ENCODE measurements at regions not wholly inside any gene's neighbourhood (a gene's known extent, or its start where the extent isn't known, plus 50 kb on each side); places are given as distances from the start of the nearest gene placed in this dataset.

- TF ChIP-seq, protein P1, sequence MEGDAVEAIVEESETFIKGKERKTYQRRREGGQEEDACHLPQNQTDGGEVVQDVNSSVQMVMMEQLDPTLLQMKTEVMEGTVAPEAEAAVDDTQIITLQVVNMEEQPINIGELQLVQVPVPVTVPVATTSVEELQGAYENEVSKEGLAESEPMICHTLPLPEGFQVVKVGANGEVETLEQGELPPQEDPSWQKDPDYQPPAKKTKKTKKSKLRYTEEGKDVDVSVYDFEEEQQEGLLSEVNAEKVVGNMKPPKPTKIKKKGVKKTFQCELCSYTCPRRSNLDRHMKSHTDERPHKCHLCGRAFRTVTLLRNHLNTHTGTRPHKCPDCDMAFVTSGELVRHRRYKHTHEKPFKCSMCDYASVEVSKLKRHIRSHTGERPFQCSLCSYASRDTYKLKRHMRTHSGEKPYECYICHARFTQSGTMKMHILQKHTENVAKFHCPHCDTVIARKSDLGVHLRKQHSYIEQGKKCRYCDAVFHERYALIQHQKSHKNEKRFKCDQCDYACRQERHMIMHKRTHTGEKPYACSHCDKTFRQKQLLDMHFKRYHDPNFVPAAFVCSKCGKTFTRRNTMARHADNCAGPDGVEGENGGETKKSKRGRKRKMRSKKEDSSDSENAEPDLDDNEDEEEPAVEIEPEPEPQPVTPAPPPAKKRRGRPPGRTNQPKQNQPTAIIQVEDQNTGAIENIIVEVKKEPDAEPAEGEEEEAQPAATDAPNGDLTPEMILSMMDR (IDR thresholded peaks at IDR 0.05; ENCODE audit: low read depth, low read length, poor library complexity, severe bottlenecking) = no peak
- no peak for TF ChIP-seq EZH2phosphoT487 (IDR thresholded peaks at IDR 0.05; ENCODE audit: borderline replicate concordance, low read length)
These were observed 270.3 kb upstream of the KIRREL3 start for GRCh38 chr11:127270851-127271250.

Data from DOHH2 (cell line).